Nephron (organoid): ENCODE measurements at regions not wholly inside any gene's neighbourhood (a gene's known extent, or its start where the extent isn't known, plus 50 kb on each side); places are given as distances from the start of the nearest gene placed in this dataset.

Experiments used
- H3K27ac Mint-ChIP-seq, 3 experiments: 2 replicates each; pipeline ENCODE4 v1.8.0; 2020; ENCODE audit warnings: mixed read lengths in 3 of 3, mild to moderate bottlenecking in 2 of 3, moderate library complexity in 1 of 3
- H3K27me3 Mint-ChIP-seq: 2 replicates; pipeline ENCODE4 v1.8.0; 2021; ENCODE audit warnings: low read depth, mild to moderate bottlenecking, moderate library complexity, mixed read lengths
- H3K36me3 Mint-ChIP-seq: 2 replicates; pipeline ENCODE4 v1.8.0; 2020; ENCODE audit warnings: low read depth, mixed read lengths
- H3K4me1 Mint-ChIP-seq: 2 replicates; pipeline ENCODE4 v1.8.0; 2020; ENCODE audit warnings: mixed read lengths
- H3K4me3 Mint-ChIP-seq, 3 experiments: 2 replicates each; pipeline ENCODE4 v1.8.0; 2020; ENCODE audit warnings: mild to moderate bottlenecking in 3 of 3, mixed read lengths in 3 of 3, moderate library complexity in 2 of 3
- H3K9me3 Mint-ChIP-seq: 2 replicates; pipeline ENCODE4 v1.8.0; 2020; ENCODE audit warnings: mixed read lengths
- CTCF ChIP-seq, 3 experiments: fragments of 200-600 bp; sonication (generic); IDR thresholded peaks; one replicate each; pipeline ENCODE4 v1.5.0; 2021; ENCODE audit warnings: antibody characterized with exemption in 3 of 3; ENCODE audit not compliant: unreplicated experiment in 3 of 3

GRCh38 chr3:189404797-189405484 lies 226.2 kb upstream of the TP63 start:
- H3K9me3 Mint-ChIP-seq, result no peaks in the 10 kb centered on the region
- no peaks in the 10 kb centered on the region for H3K36me3 Mint-ChIP-seq
- no peak overlapping the region for H3K4me3 Mint-ChIP-seq
- H3K27ac Mint-ChIP-seq, result peak overlapping the region in 1 of 3 experiments; percentile 23
- H3K4me1 Mint-ChIP-seq, result peaks cover 9% of the 10 kb centered on the region
- no peak for TF ChIP-seq CTCF (IDR thresholded peaks at IDR 0.05; ENCODE audit: unreplicated experiment in 3 of 3)
- H3K27me3 Mint-ChIP-seq, result no peaks in the 10 kb centered on the region

- H3K36me3 Mint-ChIP-seq, result no peaks in the 10 kb centered on the region
- no peak for TF ChIP-seq CTCF (IDR thresholded peaks at IDR 0.05; ENCODE audit: unreplicated experiment in 3 of 3)
- no peak overlapping the region for H3K4me3 Mint-ChIP-seq
- no peak overlapping the region for H3K27ac Mint-ChIP-seq
- peaks cover 9% of the 10 kb centered on the region for H3K4me1 Mint-ChIP-seq
- no peaks in the 10 kb centered on the region for H3K9me3 Mint-ChIP-seq
- no peaks in the 10 kb centered on the region for H3K27me3 Mint-ChIP-seq
Measured at GRCh38 chr3:189406148-189406547, 225.0 kb upstream of the TP63 start.

GRCh38 chr3:189410522-189410921 lies 220.7 kb upstream of the TP63 start:
- peaks cover 3% of the 10 kb centered on the region for H3K9me3 Mint-ChIP-seq
- H3K27me3 Mint-ChIP-seq, result no peaks in the 10 kb centered on the region
- no peak for TF ChIP-seq CTCF (IDR thresholded peaks at IDR 0.05; ENCODE audit: unreplicated experiment in 3 of 3)
- H3K4me3 Mint-ChIP-seq, result no peak overlapping the region
- no peaks in the 10 kb centered on the region for H3K4me1 Mint-ChIP-seq
- H3K27ac Mint-ChIP-seq, result no peak overlapping the region
- H3K36me3 Mint-ChIP-seq, result no peaks in the 10 kb centered on the region

- no peak for TF ChIP-seq CTCF (IDR thresholded peaks at IDR 0.05; ENCODE audit: unreplicated experiment in 3 of 3)
- Mint-ChIP-seq H3K36me3 (no peaks in the 10 kb centered on the region), H3K27me3 (peaks cover 4% of the 10 kb centered on the region), H3K9me3 (peaks cover 3% of the 10 kb centered on the region), H3K27ac (peak overlapping the region; percentile 15 to 71 (median 47)), H3K4me3 (no peak overlapping the region), H3K4me1 (peaks cover 19% of the 10 kb centered on the region)
Measured at GRCh38 chr3:189419038-189419437, 212.2 kb upstream of the TP63 start.

GRCh38 chr3:189419683-189420082 lies 211.5 kb upstream of the TP63 start:
- peak overlapping the region in 1 of 3 experiments; percentile 17 for H3K27ac Mint-ChIP-seq
- H3K9me3 Mint-ChIP-seq, result peaks cover under 1% of the 10 kb centered on the region
- H3K27me3 Mint-ChIP-seq, result peaks cover 4% of the 10 kb centered on the region
- H3K4me3 Mint-ChIP-seq, result no peak overlapping the region
- peaks cover 19% of the 10 kb centered on the region for H3K4me1 Mint-ChIP-seq
- H3K36me3 Mint-ChIP-seq, result no peaks in the 10 kb centered on the region
- no peak for TF ChIP-seq CTCF (IDR thresholded peaks at IDR 0.05; ENCODE audit: unreplicated experiment in 3 of 3)

GRCh38 chr3:189424922-189425321 lies 206.3 kb upstream of the TP63 start:
- Mint-ChIP-seq H3K27me3 (peaks cover 4% of the 10 kb centered on the region), H3K4me3 (no peak overlapping the region), H3K27ac (no peak overlapping the region), H3K9me3 (peaks cover 12% of the 10 kb centered on the region), H3K4me1 (peaks cover 10% of the 10 kb centered on the region), H3K36me3 (no peaks in the 10 kb centered on the region)
- no peak for TF ChIP-seq CTCF (IDR thresholded peaks at IDR 0.05; ENCODE audit: unreplicated experiment in 3 of 3)
